ENCODE measurements at regions not wholly inside any gene's neighbourhood (a gene's known extent, or its start where the extent isn't known, plus 50 kb on each side); places are given as distances from the start of the nearest gene placed in this dataset.
A peak's percentile ranks its signal among the peaks of the same experiment; 100 is the strongest.

- H3K27me3 Mint-ChIP-seq, result peaks cover 26% of the 10 kb centered on the region
- H3K9me3 Mint-ChIP-seq, result peaks cover 9% of the 10 kb centered on the region
- no peak overlapping the region for H3K4me3 Mint-ChIP-seq
- H3K36me3 Mint-ChIP-seq (ENCODE audit: low read depth), result no peaks in the 10 kb centered on the region
- peaks cover 8% of the 10 kb centered on the region for H3K4me1 Mint-ChIP-seq (ENCODE audit: low read depth)
- H3K27ac Mint-ChIP-seq, result no peak overlapping the region
Observed at GRCh38 chr6:17020889-17021538, 80.8 kb upstream of the STMND1 start.

- Mint-ChIP-seq H3K27me3 (peaks cover 31% of the 10 kb centered on the region), H3K27ac (no peak overlapping the region), H3K36me3 (ENCODE audit: low read depth) (no peaks in the 10 kb centered on the region), H3K9me3 (no peaks in the 10 kb centered on the region), H3K4me1 (ENCODE audit: low read depth) (peaks cover 25% of the 10 kb centered on the region), H3K4me3 (no peak overlapping the region)
Observed at GRCh38 chr6:17018425-17018824, 83.4 kb upstream of the STMND1 start.

- H3K9me3 Mint-ChIP-seq, result no peaks in the 10 kb centered on the region
- H3K27ac Mint-ChIP-seq, result no peak overlapping the region
- H3K4me1 Mint-ChIP-seq (ENCODE audit: low read depth), result peaks cover 25% of the 10 kb centered on the region
- no peak overlapping the region for H3K4me3 Mint-ChIP-seq
- no peaks in the 10 kb centered on the region for H3K36me3 Mint-ChIP-seq (ENCODE audit: low read depth)
- H3K27me3 Mint-ChIP-seq, result peaks cover 27% of the 10 kb centered on the region
Observed at GRCh38 chr6:17017416-17017815, 84.4 kb upstream of the STMND1 start.

- Mint-ChIP-seq H3K4me1 (ENCODE audit: low read depth) (peaks cover 25% of the 10 kb centered on the region), H3K9me3 (no peaks in the 10 kb centered on the region), H3K27ac (peak overlapping the region; percentile 87), H3K27me3 (peaks cover 32% of the 10 kb centered on the region), H3K36me3 (ENCODE audit: low read depth) (no peaks in the 10 kb centered on the region), H3K4me3 (peak overlapping the region; percentile 55)
Observed at GRCh38 chr6:17015551-17016381, 86.1 kb upstream of the STMND1 start.

- Mint-ChIP-seq H3K27me3 (peaks cover 31% of the 10 kb centered on the region), H3K9me3 (no peaks in the 10 kb centered on the region), H3K27ac (peak overlapping the region; percentile 87), H3K4me3 (peak overlapping the region; percentile 55), H3K4me1 (ENCODE audit: low read depth) (peaks cover 25% of the 10 kb centered on the region), H3K36me3 (ENCODE audit: low read depth) (no peaks in the 10 kb centered on the region)
Observed at GRCh38 chr6:17015144-17015543, 86.7 kb upstream of the STMND1 start.

GRCh38 chr6:17013701-17014100 is 88.1 kb upstream of the STMND1 start:
- Mint-ChIP-seq H3K4me1 (ENCODE audit: low read depth) (peaks cover 25% of the 10 kb centered on the region), H3K27ac (no peak overlapping the region), H3K27me3 (peaks cover 34% of the 10 kb centered on the region), H3K36me3 (ENCODE audit: low read depth) (no peaks in the 10 kb centered on the region), H3K4me3 (no peak overlapping the region), H3K9me3 (peaks cover 4% of the 10 kb centered on the region)

- H3K4me1 Mint-ChIP-seq (ENCODE audit: low read depth), result peaks cover 30% of the 10 kb centered on the region
- H3K36me3 Mint-ChIP-seq (ENCODE audit: low read depth), result no peaks in the 10 kb centered on the region
- H3K4me3 Mint-ChIP-seq, result no peak overlapping the region
- H3K27me3 Mint-ChIP-seq, result peaks cover 36% of the 10 kb centered on the region
- no peak overlapping the region for H3K27ac Mint-ChIP-seq
- peaks cover 9% of the 10 kb centered on the region for H3K9me3 Mint-ChIP-seq
Observed at GRCh38 chr6:17012421-17013225, 89.2 kb upstream of the STMND1 start.

- Mint-ChIP-seq H3K27me3 (peaks cover 36% of the 10 kb centered on the region), H3K27ac (no peak overlapping the region), H3K4me3 (no peak overlapping the region), H3K4me1 (ENCODE audit: low read depth) (peaks cover 33% of the 10 kb centered on the region), H3K9me3 (peaks cover 9% of the 10 kb centered on the region), H3K36me3 (ENCODE audit: low read depth) (no peaks in the 10 kb centered on the region)
Observed at GRCh38 chr6:17011985-17012384, 89.9 kb upstream of the STMND1 start.

- H3K4me3 Mint-ChIP-seq, result no peak overlapping the region
- peaks cover 44% of the 10 kb centered on the region for H3K27me3 Mint-ChIP-seq
- peaks cover 9% of the 10 kb centered on the region for H3K9me3 Mint-ChIP-seq
- H3K36me3 Mint-ChIP-seq (ENCODE audit: low read depth), result no peaks in the 10 kb centered on the region
- H3K4me1 Mint-ChIP-seq (ENCODE audit: low read depth), result peaks cover 8% of the 10 kb centered on the region
- peak overlapping the region; percentile 0 for H3K27ac Mint-ChIP-seq
Observed at GRCh38 chr6:17007749-17008148, 94.1 kb upstream of the STMND1 start.

- Mint-ChIP-seq H3K36me3 (ENCODE audit: low read depth) (no peaks in the 10 kb centered on the region), H3K27ac (no peak overlapping the region), H3K27me3 (peaks cover 56% of the 10 kb centered on the region), H3K4me3 (no peak overlapping the region), H3K9me3 (peaks cover 9% of the 10 kb centered on the region), H3K4me1 (ENCODE audit: low read depth) (peaks cover 8% of the 10 kb centered on the region)
Observed at GRCh38 chr6:17006543-17006942, 95.3 kb upstream of the STMND1 start.

GRCh38 chr6:17004269-17004668 is 97.6 kb upstream of the STMND1 start:
- Mint-ChIP-seq H3K36me3 (ENCODE audit: low read depth) (no peaks in the 10 kb centered on the region), H3K4me3 (no peak overlapping the region), H3K27ac (no peak overlapping the region), H3K4me1 (ENCODE audit: low read depth) (peaks cover 8% of the 10 kb centered on the region), H3K27me3 (peaks cover 60% of the 10 kb centered on the region), H3K9me3 (peaks cover 8% of the 10 kb centered on the region)

- no peak overlapping the region for H3K4me3 Mint-ChIP-seq
- no peak overlapping the region for H3K27ac Mint-ChIP-seq
- H3K36me3 Mint-ChIP-seq (ENCODE audit: low read depth), result no peaks in the 10 kb centered on the region
- H3K9me3 Mint-ChIP-seq, result no peaks in the 10 kb centered on the region
- H3K27me3 Mint-ChIP-seq, result peaks cover 65% of the 10 kb centered on the region
- H3K4me1 Mint-ChIP-seq (ENCODE audit: low read depth), result no peaks in the 10 kb centered on the region
Observed at GRCh38 chr6:17002123-17002522, 99.7 kb upstream of the STMND1 start.

GRCh38 chr6:17001188-17001587 is 100.7 kb upstream of the STMND1 start:
- H3K36me3 Mint-ChIP-seq (ENCODE audit: low read depth), result no peaks in the 10 kb centered on the region
- H3K4me1 Mint-ChIP-seq (ENCODE audit: low read depth), result no peaks in the 10 kb centered on the region
- no peaks in the 10 kb centered on the region for H3K9me3 Mint-ChIP-seq
- peaks cover 72% of the 10 kb centered on the region for H3K27me3 Mint-ChIP-seq
- H3K4me3 Mint-ChIP-seq, result no peak overlapping the region
- no peak overlapping the region for H3K27ac Mint-ChIP-seq

GRCh38 chr6:16999491-17000436 is 102.1 kb upstream of the STMND1 start:
- H3K4me1 Mint-ChIP-seq (ENCODE audit: low read depth), result no peaks in the 10 kb centered on the region
- H3K36me3 Mint-ChIP-seq (ENCODE audit: low read depth), result no peaks in the 10 kb centered on the region
- H3K9me3 Mint-ChIP-seq, result no peaks in the 10 kb centered on the region
- no peak overlapping the region for H3K27ac Mint-ChIP-seq
- no peak overlapping the region for H3K4me3 Mint-ChIP-seq
- peaks cover 66% of the 10 kb centered on the region for H3K27me3 Mint-ChIP-seq

All from stimulated activated naive CD8-positive, alpha-beta T cell treated with anti-CD3 and anti-CD28 coated beads, Interleukin-15, Interleukin-2, amounts not matched to agents 100 ng/mL and 50 ng/mL, for 24 hours (primary cell).